ENCODE measurements at regions not wholly inside any gene's neighbourhood (a gene's known extent, or its start where the extent isn't known, plus 50 kb on each side); places are given as distances from the start of the nearest gene placed in this dataset.
"Not testable (repeated sequence)": the region's sequence is repeated elsewhere in the genome, so short reads cannot be mapped to it uniquely, and the experiment has no call there.

- TF ChIP-seq POLR2A (IDR thresholded peaks at IDR 0.05; ENCODE audit: low read length); GATA1 (IDR thresholded peaks at IDR 0.05; ENCODE audit: low read depth, low read length): not testable (repeated sequence)
These were observed 156.4 kb downstream of the GOLGA6L4 start for GRCh38 chr15:84392020-84392419.

Data from erythroblast (primary cell).